Glutamatergic neuron (in vitro differentiated cells): ENCODE measurements at regions not wholly inside any gene's neighbourhood (a gene's known extent, or its start where the extent isn't known, plus 50 kb on each side); places are given as distances from the start of the nearest gene placed in this dataset.

Experiments used
- DNase-seq: peaks from one replicate; pipeline ENCODE4 v3.0.0; 2022
- H3K27ac Mint-ChIP-seq: one replicate; pipeline ENCODE4 v1.8.0; 2020; ENCODE audit warnings: mild to moderate bottlenecking, mixed read lengths, inconsistent platforms; ENCODE audit not compliant: unreplicated experiment
- H3K27me3 Mint-ChIP-seq: one replicate; pipeline ENCODE4 v1.8.0; 2020; ENCODE audit warnings: mild to moderate bottlenecking, moderate library complexity, mixed read lengths, inconsistent platforms; ENCODE audit not compliant: unreplicated experiment
- H3K36me3 Mint-ChIP-seq: one replicate; pipeline ENCODE4 v1.8.0; 2020; ENCODE audit warnings: mild to moderate bottlenecking, mixed read lengths, inconsistent platforms; ENCODE audit not compliant: unreplicated experiment
- H3K4me1 Mint-ChIP-seq: one replicate; pipeline ENCODE4 v1.8.0; 2020; ENCODE audit warnings: mild to moderate bottlenecking, low read depth, mixed read lengths, inconsistent platforms; ENCODE audit not compliant: unreplicated experiment
- H3K4me3 Mint-ChIP-seq: one replicate; pipeline ENCODE4 v1.8.0; 2020; ENCODE audit warnings: mild to moderate bottlenecking, mixed read lengths, inconsistent platforms; ENCODE audit not compliant: unreplicated experiment
- H3K9me3 Mint-ChIP-seq: one replicate; pipeline ENCODE4 v1.8.0; 2020; ENCODE audit warnings: mild to moderate bottlenecking, moderate library complexity, mixed read lengths, inconsistent platforms; ENCODE audit not compliant: unreplicated experiment
- CTCF ChIP-seq: fragments of 200-600 bp; sonication (generic); IDR thresholded peaks from one replicate; pipeline ENCODE4 v1.5.0; 2021; ENCODE audit not compliant: partially characterized antibody, unreplicated experiment

GRCh38 chr2:172248381-172248780 is 145.7 kb upstream of the DLX2 start:
- no peak for DNase-seq
- H3K4me3 Mint-ChIP-seq = no peak overlapping the region
- TF ChIP-seq CTCF = no peak

GRCh38 chr2:172248785-172249187 is 146.1 kb upstream of the DLX2 start:
- DNase-seq = no peak
- H3K36me3 Mint-ChIP-seq = no peaks in the 10 kb centered on the region
- no peak overlapping the region for H3K4me3 Mint-ChIP-seq
- no peak for TF ChIP-seq CTCF
- peaks cover 6% of the 10 kb centered on the region for H3K27me3 Mint-ChIP-seq
- H3K9me3 Mint-ChIP-seq = no peaks in the 10 kb centered on the region
- H3K4me1 Mint-ChIP-seq = no peaks in the 10 kb centered on the region
- no peak overlapping the region for H3K27ac Mint-ChIP-seq

More at GRCh38 chr2:172248381-172248780, 145.7 kb upstream of the DLX2 start:
- peaks cover 6% of the 10 kb centered on the region for H3K27me3 Mint-ChIP-seq
- H3K4me1 Mint-ChIP-seq = no peaks in the 10 kb centered on the region
- no peaks in the 10 kb centered on the region for H3K36me3 Mint-ChIP-seq
- H3K9me3 Mint-ChIP-seq = no peaks in the 10 kb centered on the region
- H3K27ac Mint-ChIP-seq = no peak overlapping the region

- no peak overlapping the region for H3K27ac Mint-ChIP-seq
- no peak overlapping the region for H3K4me3 Mint-ChIP-seq
Measured at GRCh38 chr2:172249334-172249733, 146.6 kb upstream of the DLX2 start.

GRCh38 chr2:172249986-172250385 is 147.3 kb upstream of the DLX2 start:
- Mint-ChIP-seq H3K27me3 (peaks cover 6% of the 10 kb centered on the region), H3K27ac (no peak overlapping the region), H3K9me3 (no peaks in the 10 kb centered on the region), H3K36me3 (no peaks in the 10 kb centered on the region), H3K4me3 (no peak overlapping the region), H3K4me1 (no peaks in the 10 kb centered on the region)
- no peak for DNase-seq
- no peak for TF ChIP-seq CTCF

More at GRCh38 chr2:172249334-172249733, 146.6 kb upstream of the DLX2 start:
- TF ChIP-seq CTCF = no peak
- H3K4me1 Mint-ChIP-seq = no peaks in the 10 kb centered on the region
- H3K27me3 Mint-ChIP-seq = peaks cover 6% of the 10 kb centered on the region
- no peaks in the 10 kb centered on the region for H3K9me3 Mint-ChIP-seq
- no peaks in the 10 kb centered on the region for H3K36me3 Mint-ChIP-seq
- DNase-seq = no peak

GRCh38 chr2:172251231-172251630 is 148.5 kb upstream of the DLX2 start:
- no peak for TF ChIP-seq CTCF
- H3K27ac Mint-ChIP-seq = no peak overlapping the region
- H3K4me3 Mint-ChIP-seq = no peak overlapping the region
- H3K36me3 Mint-ChIP-seq = no peaks in the 10 kb centered on the region
- peaks cover 6% of the 10 kb centered on the region for H3K27me3 Mint-ChIP-seq
- H3K4me1 Mint-ChIP-seq = no peaks in the 10 kb centered on the region
- H3K9me3 Mint-ChIP-seq = no peaks in the 10 kb centered on the region
- no peak for DNase-seq
